GM19025 (cell line): ENCODE measurements at regions not wholly inside any gene's neighbourhood (a gene's known extent, or its start where the extent isn't known, plus 50 kb on each side); places are given as distances from the start of the nearest gene placed in this dataset.

Source experiments
- ATAC-seq: cut with Tn5 transposase; IDR thresholded peaks from one replicate; pipeline ENCODE4 v1.9.1; 2021; ENCODE audit warnings: mild to moderate bottlenecking, low read depth, moderate library complexity; ENCODE audit not compliant: unreplicated experiment

GRCh38 chr4:180630012-180630665 is 1613.1 kb upstream of the TENM3 start:
- ATAC-seq: no peak

- ATAC-seq: no peak
Measured at GRCh38 chr4:180634306-180634705, 1608.9 kb upstream of the TENM3 start.

GRCh38 chr4:180635281-180635680 is 1607.9 kb upstream of the TENM3 start:
- ATAC-seq: no peak

GRCh38 chr4:180636696-180637404 is 1606.4 kb upstream of the TENM3 start:
- ATAC-seq: no peak

GRCh38 chr4:180637616-180638015 is 1605.6 kb upstream of the TENM3 start:
- no peak for ATAC-seq

- ATAC-seq: no peak
Measured at GRCh38 chr4:180640193-180640592, 1603.0 kb upstream of the TENM3 start.

GRCh38 chr4:180641495-180641894 is 1601.7 kb upstream of the TENM3 start:
- ATAC-seq: no peak

GRCh38 chr4:180642732-180643131 is 1600.5 kb upstream of the TENM3 start:
- no peak for ATAC-seq

GRCh38 chr4:180650273-180650672 is 1592.9 kb upstream of the TENM3 start:
- peak; percentile 69 for ATAC-seq

- no peak for ATAC-seq
Measured at GRCh38 chr4:180652533-180652932, 1590.7 kb upstream of the TENM3 start.

GRCh38 chr4:180655886-180656285 is 1587.3 kb upstream of the TENM3 start:
- no peak for ATAC-seq

GRCh38 chr4:180657881-180658280 is 1585.3 kb upstream of the TENM3 start:
- no peak for ATAC-seq

GRCh38 chr4:180664766-180665368 is 1578.3 kb upstream of the TENM3 start:
- ATAC-seq: peak; percentile 78

GRCh38 chr4:180665481-180665880 is 1577.7 kb upstream of the TENM3 start:
- no peak for ATAC-seq

- ATAC-seq: peak; percentile 77
Measured at GRCh38 chr4:180665994-180666824, 1577.0 kb upstream of the TENM3 start.

GRCh38 chr4:180668732-180669131 is 1574.5 kb upstream of the TENM3 start:
- ATAC-seq: no peak

GRCh38 chr4:180669680-180670079 is 1573.5 kb upstream of the TENM3 start:
- ATAC-seq: no peak

GRCh38 chr4:180674619-180675358 is 1568.4 kb upstream of the TENM3 start:
- ATAC-seq: no peak

- no peak for ATAC-seq
Measured at GRCh38 chr4:180675359-180675650, 1567.9 kb upstream of the TENM3 start.

GRCh38 chr4:180680305-180680704 is 1562.9 kb upstream of the TENM3 start:
- ATAC-seq: no peak
